ENCODE measurements at regions not wholly inside any gene's neighbourhood (a gene's known extent, or its start where the extent isn't known, plus 50 kb on each side); places are given as distances from the start of the nearest gene placed in this dataset.

- TF ChIP-seq CTCF (IDR thresholded peaks at IDR 0.05): no peak
- DNase-seq (ENCODE audit: extremely low spot score, unreplicated experiment): no peak
- Mint-ChIP-seq H3K27ac (ENCODE audit: unreplicated experiment) (no peak overlapping the region), H3K27me3 (ENCODE audit: unreplicated experiment) (peaks cover 7% of the 10 kb centered on the region), H3K4me1 (ENCODE audit: unreplicated experiment) (no peaks in the 10 kb centered on the region), H3K4me3 (ENCODE audit: unreplicated experiment) (no peak overlapping the region), H3K36me3 (ENCODE audit: unreplicated experiment) (no peaks in the 10 kb centered on the region), H3K9me3 (ENCODE audit: unreplicated experiment) (peaks cover 10% of the 10 kb centered on the region)
Measured at GRCh38 chr6:80674669-80675068, 568.2 kb downstream of the BCKDHB start.

GRCh38 chr6:80673367-80673766, 566.9 kb downstream of the BCKDHB start:
- no peak overlapping the region for H3K4me3 Mint-ChIP-seq (ENCODE audit: unreplicated experiment)
- no peak for TF ChIP-seq CTCF (IDR thresholded peaks at IDR 0.05)
- no peak for DNase-seq (ENCODE audit: extremely low spot score, unreplicated experiment)
- H3K4me1 Mint-ChIP-seq (ENCODE audit: unreplicated experiment): no peaks in the 10 kb centered on the region
- H3K27ac Mint-ChIP-seq (ENCODE audit: unreplicated experiment): no peak overlapping the region
- peaks cover 7% of the 10 kb centered on the region for H3K27me3 Mint-ChIP-seq (ENCODE audit: unreplicated experiment)
- H3K36me3 Mint-ChIP-seq (ENCODE audit: unreplicated experiment): no peaks in the 10 kb centered on the region
- H3K9me3 Mint-ChIP-seq (ENCODE audit: unreplicated experiment): peaks cover 10% of the 10 kb centered on the region

GRCh38 chr6:80667006-80667405, 560.5 kb downstream of the BCKDHB start:
- H3K9me3 Mint-ChIP-seq (ENCODE audit: unreplicated experiment): no peaks in the 10 kb centered on the region

GRCh38 chr6:80658926-80659325, 552.5 kb downstream of the BCKDHB start:
- DNase-seq (ENCODE audit: extremely low spot score, unreplicated experiment): no peak
- Mint-ChIP-seq H3K27me3 (ENCODE audit: unreplicated experiment) (peaks cover 16% of the 10 kb centered on the region), H3K36me3 (ENCODE audit: unreplicated experiment) (no peaks in the 10 kb centered on the region), H3K27ac (ENCODE audit: unreplicated experiment) (no peak overlapping the region), H3K4me1 (ENCODE audit: unreplicated experiment) (no peaks in the 10 kb centered on the region), H3K9me3 (ENCODE audit: unreplicated experiment) (no peaks in the 10 kb centered on the region), H3K4me3 (ENCODE audit: unreplicated experiment) (no peak overlapping the region)
- no peak for TF ChIP-seq CTCF (IDR thresholded peaks at IDR 0.05)

More at GRCh38 chr6:80667006-80667405, 560.5 kb downstream of the BCKDHB start:
- no peak for TF ChIP-seq CTCF (IDR thresholded peaks at IDR 0.05)
- Mint-ChIP-seq H3K27ac (ENCODE audit: unreplicated experiment) (no peak overlapping the region), H3K27me3 (ENCODE audit: unreplicated experiment) (peaks cover 22% of the 10 kb centered on the region), H3K4me1 (ENCODE audit: unreplicated experiment) (no peaks in the 10 kb centered on the region), H3K36me3 (ENCODE audit: unreplicated experiment) (no peaks in the 10 kb centered on the region), H3K4me3 (ENCODE audit: unreplicated experiment) (no peak overlapping the region)
- DNase-seq (ENCODE audit: extremely low spot score, unreplicated experiment): no peak

GRCh38 chr6:80647156-80647555, 540.7 kb downstream of the BCKDHB start:
- Mint-ChIP-seq H3K36me3 (ENCODE audit: unreplicated experiment) (no peaks in the 10 kb centered on the region), H3K9me3 (ENCODE audit: unreplicated experiment) (peaks cover 10% of the 10 kb centered on the region), H3K4me1 (ENCODE audit: unreplicated experiment) (no peaks in the 10 kb centered on the region), H3K27me3 (ENCODE audit: unreplicated experiment) (peaks cover 6% of the 10 kb centered on the region), H3K27ac (ENCODE audit: unreplicated experiment) (no peak overlapping the region), H3K4me3 (ENCODE audit: unreplicated experiment) (no peak overlapping the region)
- DNase-seq (ENCODE audit: extremely low spot score, unreplicated experiment): no peak
- no peak for TF ChIP-seq CTCF (IDR thresholded peaks at IDR 0.05)

All from osteocyte (in vitro differentiated cells).